ENCODE measurements at regions not wholly inside any gene's neighbourhood (a gene's known extent, or its start where the extent isn't known, plus 50 kb on each side); places are given as distances from the start of the nearest gene placed in this dataset.

DNA sequence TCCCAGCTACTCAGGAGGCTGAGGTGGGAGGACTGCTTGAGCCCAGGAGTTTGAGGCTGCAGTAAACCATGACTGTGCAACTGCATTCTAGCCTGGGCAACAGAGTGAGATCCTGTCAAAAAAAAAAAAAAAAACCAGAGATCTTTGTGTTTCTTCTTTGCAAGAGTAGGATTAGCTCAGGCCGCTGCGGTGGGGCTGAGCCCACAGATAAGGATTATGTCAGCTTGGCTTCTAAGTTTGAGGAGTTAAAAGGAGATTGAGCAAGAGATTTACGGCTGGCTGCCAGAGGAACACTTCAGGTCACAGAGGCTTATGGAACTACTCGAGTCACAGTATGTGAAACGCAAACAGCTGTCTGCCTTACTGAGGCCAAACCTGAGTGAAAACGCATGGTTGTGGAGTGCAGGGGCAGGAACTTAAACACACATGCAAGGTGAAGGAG is 146.7 kb upstream of the L3MBTL4 start (continued):
- TF ChIP-seq, protein P1, sequence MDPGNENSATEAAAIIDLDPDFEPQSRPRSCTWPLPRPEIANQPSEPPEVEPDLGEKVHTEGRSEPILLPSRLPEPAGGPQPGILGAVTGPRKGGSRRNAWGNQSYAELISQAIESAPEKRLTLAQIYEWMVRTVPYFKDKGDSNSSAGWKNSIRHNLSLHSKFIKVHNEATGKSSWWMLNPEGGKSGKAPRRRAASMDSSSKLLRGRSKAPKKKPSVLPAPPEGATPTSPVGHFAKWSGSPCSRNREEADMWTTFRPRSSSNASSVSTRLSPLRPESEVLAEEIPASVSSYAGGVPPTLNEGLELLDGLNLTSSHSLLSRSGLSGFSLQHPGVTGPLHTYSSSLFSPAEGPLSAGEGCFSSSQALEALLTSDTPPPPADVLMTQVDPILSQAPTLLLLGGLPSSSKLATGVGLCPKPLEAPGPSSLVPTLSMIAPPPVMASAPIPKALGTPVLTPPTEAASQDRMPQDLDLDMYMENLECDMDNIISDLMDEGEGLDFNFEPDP (CRISPR knock-in tag; IDR thresholded peaks at IDR 0.05): no peak
- TF ChIP-seq PCBP1 (IDR thresholded peaks at IDR 0.05; ENCODE audit: low read depth, low read length, poor library complexity, severe bottlenecking) (no peak), ZNF41 (CRISPR knock-in tag; conservative IDR thresholded peaks at IDR 0.05) (no peak), KDM2B (CRISPR knock-in tag; IDR thresholded peaks at IDR 0.05) (no peak), KLF10 (CRISPR knock-in tag; IDR thresholded peaks at IDR 0.05) (no peak), CBX8 (IDR thresholded peaks at IDR 0.05; ENCODE audit: borderline replicate concordance, extremely low read depth, low read depth, low read length, poor library complexity, severe bottlenecking) (no peak), DDX20 (tag; IDR thresholded peaks at IDR 0.05; ENCODE audit: low read depth) (no peak), ILK (tag; IDR thresholded peaks at IDR 0.05; ENCODE audit: borderline replicate concordance, low read depth) (no peak), HMG20A (CRISPR knock-in tag; conservative IDR thresholded peaks at IDR 0.05) (no peak), ZNF282 (CRISPR knock-in tag; IDR thresholded peaks at IDR 0.05) (no peak), ZNF121 (CRISPR knock-in tag; conservative IDR thresholded peaks at IDR 0.05) (peak; percentile 62)
- TF ChIP-seq, protein P2, sequence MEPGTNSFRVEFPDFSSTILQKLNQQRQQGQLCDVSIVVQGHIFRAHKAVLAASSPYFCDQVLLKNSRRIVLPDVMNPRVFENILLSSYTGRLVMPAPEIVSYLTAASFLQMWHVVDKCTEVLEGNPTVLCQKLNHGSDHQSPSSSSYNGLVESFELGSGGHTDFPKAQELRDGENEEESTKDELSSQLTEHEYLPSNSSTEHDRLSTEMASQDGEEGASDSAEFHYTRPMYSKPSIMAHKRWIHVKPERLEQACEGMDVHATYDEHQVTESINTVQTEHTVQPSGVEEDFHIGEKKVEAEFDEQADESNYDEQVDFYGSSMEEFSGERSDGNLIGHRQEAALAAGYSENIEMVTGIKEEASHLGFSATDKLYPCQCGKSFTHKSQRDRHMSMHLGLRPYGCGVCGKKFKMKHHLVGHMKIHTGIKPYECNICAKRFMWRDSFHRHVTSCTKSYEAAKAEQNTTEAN (CRISPR knock-in tag; IDR thresholded peaks at IDR 0.05): no peak
- TF ChIP-seq, protein P3, sequence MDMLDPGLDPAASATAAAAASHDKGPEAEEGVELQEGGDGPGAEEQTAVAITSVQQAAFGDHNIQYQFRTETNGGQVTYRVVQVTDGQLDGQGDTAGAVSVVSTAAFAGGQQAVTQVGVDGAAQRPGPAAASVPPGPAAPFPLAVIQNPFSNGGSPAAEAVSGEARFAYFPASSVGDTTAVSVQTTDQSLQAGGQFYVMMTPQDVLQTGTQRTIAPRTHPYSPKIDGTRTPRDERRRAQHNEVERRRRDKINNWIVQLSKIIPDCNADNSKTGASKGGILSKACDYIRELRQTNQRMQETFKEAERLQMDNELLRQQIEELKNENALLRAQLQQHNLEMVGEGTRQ (CRISPR knock-in tag; IDR thresholded peaks at IDR 0.05): no peak
- TF ChIP-seq, protein P4, sequence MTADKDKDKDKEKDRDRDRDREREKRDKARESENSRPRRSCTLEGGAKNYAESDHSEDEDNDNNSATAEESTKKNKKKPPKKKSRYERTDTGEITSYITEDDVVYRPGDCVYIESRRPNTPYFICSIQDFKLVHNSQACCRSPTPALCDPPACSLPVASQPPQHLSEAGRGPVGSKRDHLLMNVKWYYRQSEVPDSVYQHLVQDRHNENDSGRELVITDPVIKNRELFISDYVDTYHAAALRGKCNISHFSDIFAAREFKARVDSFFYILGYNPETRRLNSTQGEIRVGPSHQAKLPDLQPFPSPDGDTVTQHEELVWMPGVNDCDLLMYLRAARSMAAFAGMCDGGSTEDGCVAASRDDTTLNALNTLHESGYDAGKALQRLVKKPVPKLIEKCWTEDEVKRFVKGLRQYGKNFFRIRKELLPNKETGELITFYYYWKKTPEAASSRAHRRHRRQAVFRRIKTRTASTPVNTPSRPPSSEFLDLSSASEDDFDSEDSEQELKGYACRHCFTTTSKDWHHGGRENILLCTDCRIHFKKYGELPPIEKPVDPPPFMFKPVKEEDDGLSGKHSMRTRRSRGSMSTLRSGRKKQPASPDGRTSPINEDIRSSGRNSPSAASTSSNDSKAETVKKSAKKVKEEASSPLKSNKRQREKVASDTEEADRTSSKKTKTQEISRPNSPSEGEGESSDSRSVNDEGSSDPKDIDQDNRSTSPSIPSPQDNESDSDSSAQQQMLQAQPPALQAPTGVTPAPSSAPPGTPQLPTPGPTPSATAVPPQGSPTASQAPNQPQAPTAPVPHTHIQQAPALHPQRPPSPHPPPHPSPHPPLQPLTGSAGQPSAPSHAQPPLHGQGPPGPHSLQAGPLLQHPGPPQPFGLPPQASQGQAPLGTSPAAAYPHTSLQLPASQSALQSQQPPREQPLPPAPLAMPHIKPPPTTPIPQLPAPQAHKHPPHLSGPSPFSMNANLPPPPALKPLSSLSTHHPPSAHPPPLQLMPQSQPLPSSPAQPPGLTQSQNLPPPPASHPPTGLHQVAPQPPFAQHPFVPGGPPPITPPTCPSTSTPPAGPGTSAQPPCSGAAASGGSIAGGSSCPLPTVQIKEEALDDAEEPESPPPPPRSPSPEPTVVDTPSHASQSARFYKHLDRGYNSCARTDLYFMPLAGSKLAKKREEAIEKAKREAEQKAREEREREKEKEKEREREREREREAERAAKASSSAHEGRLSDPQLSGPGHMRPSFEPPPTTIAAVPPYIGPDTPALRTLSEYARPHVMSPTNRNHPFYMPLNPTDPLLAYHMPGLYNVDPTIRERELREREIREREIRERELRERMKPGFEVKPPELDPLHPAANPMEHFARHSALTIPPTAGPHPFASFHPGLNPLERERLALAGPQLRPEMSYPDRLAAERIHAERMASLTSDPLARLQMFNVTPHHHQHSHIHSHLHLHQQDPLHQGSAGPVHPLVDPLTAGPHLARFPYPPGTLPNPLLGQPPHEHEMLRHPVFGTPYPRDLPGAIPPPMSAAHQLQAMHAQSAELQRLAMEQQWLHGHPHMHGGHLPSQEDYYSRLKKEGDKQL (CRISPR knock-in tag; IDR thresholded peaks at IDR 0.05; ENCODE audit: borderline replicate concordance): no peak
- TF ChIP-seq, protein P5, sequence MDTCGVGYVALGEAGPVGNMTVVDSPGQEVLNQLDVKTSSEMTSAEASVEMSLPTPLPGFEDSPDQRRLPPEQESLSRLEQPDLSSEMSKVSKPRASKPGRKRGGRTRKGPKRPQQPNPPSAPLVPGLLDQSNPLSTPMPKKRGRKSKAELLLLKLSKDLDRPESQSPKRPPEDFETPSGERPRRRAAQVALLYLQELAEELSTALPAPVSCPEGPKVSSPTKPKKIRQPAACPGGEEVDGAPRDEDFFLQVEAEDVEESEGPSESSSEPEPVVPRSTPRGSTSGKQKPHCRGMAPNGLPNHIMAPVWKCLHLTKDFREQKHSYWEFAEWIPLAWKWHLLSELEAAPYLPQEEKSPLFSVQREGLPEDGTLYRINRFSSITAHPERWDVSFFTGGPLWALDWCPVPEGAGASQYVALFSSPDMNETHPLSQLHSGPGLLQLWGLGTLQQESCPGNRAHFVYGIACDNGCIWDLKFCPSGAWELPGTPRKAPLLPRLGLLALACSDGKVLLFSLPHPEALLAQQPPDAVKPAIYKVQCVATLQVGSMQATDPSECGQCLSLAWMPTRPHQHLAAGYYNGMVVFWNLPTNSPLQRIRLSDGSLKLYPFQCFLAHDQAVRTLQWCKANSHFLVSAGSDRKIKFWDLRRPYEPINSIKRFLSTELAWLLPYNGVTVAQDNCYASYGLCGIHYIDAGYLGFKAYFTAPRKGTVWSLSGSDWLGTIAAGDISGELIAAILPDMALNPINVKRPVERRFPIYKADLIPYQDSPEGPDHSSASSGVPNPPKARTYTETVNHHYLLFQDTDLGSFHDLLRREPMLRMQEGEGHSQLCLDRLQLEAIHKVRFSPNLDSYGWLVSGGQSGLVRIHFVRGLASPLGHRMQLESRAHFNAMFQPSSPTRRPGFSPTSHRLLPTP (IDR thresholded peaks at IDR 0.05; ENCODE audit: borderline replicate concordance, extremely low read depth, insufficient read length): no peak
